GM18498 (cell line): ENCODE measurements at regions not wholly inside any gene's neighbourhood (a gene's known extent, or its start where the extent isn't known, plus 50 kb on each side); places are given as distances from the start of the nearest gene placed in this dataset.

ENCODE experiments used
- ATAC-seq: cut with Tn5 transposase; IDR thresholded peaks from one replicate; pipeline ENCODE4 v1.9.1; 2021; ENCODE audit warnings: mild to moderate bottlenecking, moderate library complexity; ENCODE audit not compliant: unreplicated experiment

- no peak for ATAC-seq
These were observed 401.2 kb upstream of the C2CD4B start for GRCh38 chr15:62566248-62566647.

- ATAC-seq: no peak
These were observed 402.4 kb upstream of the C2CD4B start for GRCh38 chr15:62567501-62567900.

GRCh38 chr15:62568004-62568403, 402.9 kb upstream of the C2CD4B start:
- ATAC-seq: no peak

GRCh38 chr15:62568702-62569101, 403.6 kb upstream of the C2CD4B start:
- ATAC-seq: no peak

GRCh38 chr15:62569460-62570404, 404.6 kb upstream of the C2CD4B start:
- ATAC-seq: no peak

GRCh38 chr15:62570405-62570783, 405.3 kb upstream of the C2CD4B start:
- no peak for ATAC-seq

- ATAC-seq: no peak
These were observed 406.0 kb upstream of the C2CD4B start for GRCh38 chr15:62571072-62571471.

- ATAC-seq: no peak
These were observed 407.7 kb upstream of the C2CD4B start for GRCh38 chr15:62572797-62573196.

- ATAC-seq: no peak
These were observed 408.8 kb upstream of the C2CD4B start for GRCh38 chr15:62573876-62574275.

GRCh38 chr15:62578546-62578945, 413.5 kb upstream of the C2CD4B start:
- no peak for ATAC-seq

- ATAC-seq: no peak
These were observed 413.9 kb upstream of the C2CD4B start for GRCh38 chr15:62578960-62579359.

GRCh38 chr15:62579842-62580241, 414.8 kb upstream of the C2CD4B start:
- no peak for ATAC-seq

GRCh38 chr15:62582580-62582979, 417.5 kb upstream of the C2CD4B start:
- no peak for ATAC-seq

- ATAC-seq: no peak
These were observed 419.5 kb upstream of the C2CD4B start for GRCh38 chr15:62584301-62585235.

GRCh38 chr15:62588938-62589670, 424.0 kb upstream of the C2CD4B start:
- ATAC-seq: no peak

- no peak for ATAC-seq
These were observed 427.1 kb upstream of the C2CD4B start for GRCh38 chr15:62591842-62592838.

GRCh38 chr15:62592920-62593319, 427.8 kb upstream of the C2CD4B start:
- no peak for ATAC-seq

GRCh38 chr15:62593681-62594399, 428.8 kb upstream of the C2CD4B start:
- no peak for ATAC-seq

- ATAC-seq: no peak
These were observed 433.1 kb upstream of the C2CD4B start for GRCh38 chr15:62598217-62598616.
